ENCODE measurements at regions not wholly inside any gene's neighbourhood (a gene's known extent, or its start where the extent isn't known, plus 50 kb on each side); places are given as distances from the start of the nearest gene placed in this dataset.
A peak's percentile ranks its signal among the peaks of the same experiment; 100 is the strongest.

DNA sequence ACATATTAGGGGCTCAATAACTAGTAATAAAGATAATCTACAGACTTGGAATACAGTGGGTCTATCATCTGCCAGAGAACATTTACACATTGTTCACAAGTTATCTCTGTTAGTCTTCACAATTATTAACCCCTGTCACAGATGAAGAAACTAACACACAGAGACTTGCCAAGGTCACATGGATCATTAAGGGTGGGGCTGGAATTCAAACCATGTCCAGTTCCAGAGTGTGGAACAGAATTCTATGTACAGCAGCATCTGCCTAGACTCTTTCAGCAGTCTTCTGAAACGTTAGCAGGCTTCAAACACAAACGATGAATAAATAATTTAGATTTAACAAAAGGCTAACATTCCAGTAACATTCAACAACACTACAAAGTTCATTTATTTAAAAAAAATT is 673.9 kb upstream of the NR2F2 start:
- H3K36me3 ChIP-seq (ENCODE audit: control insufficient read depth, insufficient read depth, low read length): no peaks in the 10 kb centered on the region

DNA sequence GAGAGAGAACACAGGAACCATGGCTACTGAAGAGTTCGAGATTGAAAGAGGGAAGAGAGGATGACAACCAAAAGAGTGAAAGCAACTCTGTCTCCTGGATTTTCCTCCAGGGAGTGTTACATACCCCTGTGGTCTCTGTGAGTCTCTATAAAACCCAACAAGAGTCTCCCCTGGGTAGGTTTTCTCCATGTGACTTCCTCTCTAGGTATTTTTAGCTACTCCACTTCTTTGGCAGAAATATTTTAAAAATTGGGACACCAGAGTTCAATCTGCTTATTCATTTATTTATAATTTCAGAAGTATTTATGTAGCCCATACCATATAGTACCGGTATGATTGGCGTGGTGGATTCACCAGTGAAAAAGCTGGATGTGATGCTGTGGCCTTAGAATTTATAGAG is 671.7 kb upstream of the NR2F2 start:
- Histone ChIP-seq H3K36me3 (ENCODE audit: control insufficient read depth, insufficient read depth, low read length) (no peaks in the 10 kb centered on the region), H3K4me3 (ENCODE audit: low read depth, low read length) (no peak overlapping the region), H3K27me3 (ENCODE audit: control insufficient read depth, insufficient read depth, low read length) (no peaks in the 10 kb centered on the region)
- no peak for TF ChIP-seq CTCF (IDR thresholded peaks at IDR 0.05; ENCODE audit: insufficient read depth, low read length, severe bottlenecking)
- DNase-seq (ENCODE audit: low read depth) (no peak), FAIRE-seq (no peak)

More for the DNA sequence above, 673.9 kb upstream of the NR2F2 start:
- Histone ChIP-seq H3K4me3 (ENCODE audit: low read depth, low read length) (no peak overlapping the region), H3K27me3 (ENCODE audit: control insufficient read depth, insufficient read depth, low read length) (no peaks in the 10 kb centered on the region)
- no peak for TF ChIP-seq CTCF (IDR thresholded peaks at IDR 0.05; ENCODE audit: insufficient read depth, low read length, severe bottlenecking)
- DNase-seq (ENCODE audit: low read depth): no peak
- FAIRE-seq: no peak

- Histone ChIP-seq H3K4me3 (ENCODE audit: low read depth, low read length) (no peak overlapping the region), H3K36me3 (ENCODE audit: control insufficient read depth, insufficient read depth, low read length) (no peaks in the 10 kb centered on the region), H3K27me3 (ENCODE audit: control insufficient read depth, insufficient read depth, low read length) (no peaks in the 10 kb centered on the region)
- FAIRE-seq: no peak
- TF ChIP-seq CTCF (IDR thresholded peaks at IDR 0.05; ENCODE audit: insufficient read depth, low read length, severe bottlenecking): no peak
- no peak for DNase-seq (ENCODE audit: low read depth)
Measured at GRCh38 chr15:95659656-95660055, 670.8 kb upstream of the NR2F2 start.

DNA sequence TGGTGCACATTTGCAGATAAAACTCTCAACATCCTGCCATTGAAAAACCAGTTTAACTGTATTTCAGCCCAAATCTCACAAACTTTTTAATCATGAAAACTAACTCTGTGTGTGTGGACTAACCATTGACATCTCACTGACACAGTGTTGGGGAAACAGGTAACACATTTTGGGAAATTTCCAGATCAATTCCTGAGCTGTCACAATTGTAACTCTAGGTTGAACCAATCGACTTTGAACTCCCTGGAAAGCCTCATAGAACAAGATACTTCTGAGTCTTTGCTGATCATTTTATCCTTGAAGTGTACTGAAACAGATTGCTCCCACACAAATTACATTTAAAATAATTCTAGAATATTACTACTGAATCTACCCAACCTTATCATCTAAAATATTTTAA is 667.9 kb upstream of the NR2F2 start:
- no peak for FAIRE-seq
- no peak for TF ChIP-seq CTCF (IDR thresholded peaks at IDR 0.05; ENCODE audit: insufficient read depth, low read length, severe bottlenecking)

DNA sequence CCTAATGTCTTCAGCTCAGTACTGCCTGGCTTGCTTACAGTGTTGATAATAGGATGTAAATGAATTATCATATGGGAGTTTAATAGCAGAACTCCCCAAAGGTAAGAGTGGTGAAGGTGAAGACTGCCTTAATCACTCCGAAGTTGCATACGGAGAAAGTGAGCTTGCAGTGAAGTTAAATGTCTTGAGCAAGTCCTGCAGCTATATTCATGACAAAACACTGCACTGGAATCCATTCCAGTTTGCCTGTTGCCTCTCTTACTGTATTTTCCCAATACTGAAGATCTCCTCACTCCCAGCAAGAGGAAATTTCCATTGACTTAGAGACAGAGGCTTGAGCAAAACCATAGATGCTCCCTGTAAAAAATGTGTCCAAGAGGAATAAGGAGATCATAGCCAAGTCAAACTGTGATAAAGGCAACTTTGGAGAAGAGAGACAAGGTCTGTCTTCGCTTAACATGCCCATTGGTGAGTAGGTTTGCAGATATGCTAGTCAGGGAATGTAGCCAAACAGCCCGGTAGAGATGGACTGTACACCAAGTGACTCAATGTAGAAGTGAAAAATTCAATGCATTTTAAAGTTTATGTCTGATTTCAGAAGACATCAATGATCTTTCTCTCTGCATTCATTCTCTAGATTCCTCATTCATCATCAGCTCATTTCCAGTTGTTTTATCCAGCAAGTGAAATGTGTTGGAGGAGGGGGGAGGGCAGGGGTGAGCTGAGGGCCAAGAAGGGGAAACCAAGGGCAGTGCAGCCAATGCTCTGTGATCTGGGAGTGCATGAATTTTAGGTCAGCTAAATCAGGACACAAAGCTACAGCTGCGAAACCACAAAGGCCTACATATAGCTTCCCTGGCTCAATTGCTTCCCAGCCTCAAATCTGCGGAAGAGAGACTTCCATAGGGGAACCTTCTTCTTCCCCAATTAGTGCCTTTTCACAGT is 667.1 kb upstream of the NR2F2 start:
- peak; percentile 62 for FAIRE-seq
- no peaks in the 10 kb centered on the region for H3K36me3 ChIP-seq (ENCODE audit: control insufficient read depth, insufficient read depth, low read length)
- H3K4me3 ChIP-seq (ENCODE audit: low read depth, low read length): no peak overlapping the region
- no peak for TF ChIP-seq CTCF (IDR thresholded peaks at IDR 0.05; ENCODE audit: insufficient read depth, low read length, severe bottlenecking)
- peak; percentile 10 for DNase-seq (ENCODE audit: low read depth)
- H3K27me3 ChIP-seq (ENCODE audit: control insufficient read depth, insufficient read depth, low read length): no peaks in the 10 kb centered on the region

More for the DNA sequence above, 667.9 kb upstream of the NR2F2 start:
- Histone ChIP-seq H3K4me3 (ENCODE audit: low read depth, low read length) (no peak overlapping the region), H3K36me3 (ENCODE audit: control insufficient read depth, insufficient read depth, low read length) (no peaks in the 10 kb centered on the region), H3K27me3 (ENCODE audit: control insufficient read depth, insufficient read depth, low read length) (no peaks in the 10 kb centered on the region)
- DNase-seq (ENCODE audit: low read depth): no peak
